GM12872 (cell line): ENCODE measurements at regions not wholly inside any gene's neighbourhood (a gene's known extent, or its start where the extent isn't known, plus 50 kb on each side); places are given as distances from the start of the nearest gene placed in this dataset.

Experiments used
- CTCF ChIP-seq: IDR thresholded peaks from 3 replicates; pipeline ENCODE4 v1.5.1; 2011; ENCODE audit warnings: low read depth, mild to moderate bottlenecking, low read length, moderate library complexity; ENCODE audit not compliant: insufficient read depth

- no peak for TF ChIP-seq CTCF
These were observed 97.6 kb upstream of the GRIN3A start for GRCh38 chr9:101836021-101836420.

- no peak for TF ChIP-seq CTCF
These were observed 94.0 kb upstream of the GRIN3A start for GRCh38 chr9:101832486-101832885.

- TF ChIP-seq CTCF, result no peak
These were observed 75.6 kb upstream of the GRIN3A start for GRCh38 chr9:101814064-101814463.

- no peak for TF ChIP-seq CTCF
These were observed 57.6 kb upstream of the GRIN3A start for GRCh38 chr9:101796044-101796443.

GRCh38 chr9:101795147-101795546, 56.7 kb upstream of the GRIN3A start:
- TF ChIP-seq CTCF, result no peak

- TF ChIP-seq CTCF, result no peak
These were observed 54.0 kb upstream of the GRIN3A start for GRCh38 chr9:101792475-101792874.

GRCh38 chr9:101791938-101792337, 53.5 kb upstream of the GRIN3A start:
- peak; percentile 54 for TF ChIP-seq CTCF

- no peak for TF ChIP-seq CTCF
These were observed 53.1 kb upstream of the GRIN3A start for GRCh38 chr9:101791533-101791932.
